HCT116 (cell line): ENCODE measurements at regions not wholly inside any gene's neighbourhood (a gene's known extent, or its start where the extent isn't known, plus 50 kb on each side); places are given as distances from the start of the nearest gene placed in this dataset.

ENCODE experiments used
- ATAC-seq: fragments of 200-7000 bp; cut with Tn5 transposase; 2 replicates; pipeline ENCODE4 v1.9.1; 2020; ENCODE audit warnings: mild to moderate bottlenecking, moderate library complexity
- BruUV-seq: library from RNA; stranded (reverse); fragments of 400-500 nt; replicated peaks from 2 replicates; lab custom pipeline; 2021; lab: Mats Ljungman, UMichigan
- CTCF ChIA-PET: fragments of 300-600 bp; sonication (Branson Sonifier 250); formaldehyde crosslinking; loops from one replicate; lab custom pipeline; 2021; ENCODE audit warnings: antibody characterized with exemption; lab: Charles Lee
- POLR2A ChIA-PET: fragments of 300-600, 350-600 bp; sonication (Branson Sonifier 250); formaldehyde crosslinking; loops from one replicate; lab custom pipeline; 2021; ENCODE audit warnings: antibody characterized with exemption; lab: Charles Lee
- RAD21 ChIA-PET, 2 experiments: fragments of 300-600 bp; sonication (Branson Sonifier 250); formaldehyde crosslinking; loops; one replicate each; lab custom pipeline; 2023; ENCODE audit warnings: low total read pairs in 2 of 2; ENCODE audit not compliant: uncharacterized antibody in 2 of 2, unreplicated experiment in 2 of 2, low non-redundant PET in 1 of 2; lab: Charles Lee
- DNase-seq: peaks from one replicate; pipeline ENCODE4 v3.0.0-alpha.2; 2010; ENCODE audit warnings: low read depth, low spot score
- H2AFZ ChIP-seq: fragments of 200-600 bp; shearing (Covaris generic), sonication (generic); 2 replicates; pipeline ENCODE4 v1.6.1; 2017; ENCODE audit warnings: low read depth, mixed run types, mixed read lengths, antibody characterized with exemption, low read length; ENCODE audit not compliant: poor library complexity, severe bottlenecking
- H3K27ac ChIP-seq: 2 replicates; pipeline ENCODE4 v1.5.1; 2012; ENCODE audit warnings: low read depth, low read length
- H3K27me3 ChIP-seq: fragments of 200-600 bp; sonication (generic); 2 replicates; pipeline ENCODE4 v1.6.1; 2016; ENCODE audit warnings: mixed run types, low read length, mixed read lengths; ENCODE audit not compliant: insufficient read depth
- H3K36me3 ChIP-seq, 2 experiments: fragments of 200-500 bp in 1 of 2; fragments of 200-600 bp in 1 of 2; sonication (Bioruptor generic) in 1 of 2; sonication (generic) in 1 of 2; 2 replicates each; pipeline versions ENCODE4 v1.5.1 to v1.6.1; 2014 to 2016; ENCODE audit warnings: low read length in 2 of 2, inconsistent platforms in 1 of 2, mixed read lengths in 1 of 2, mixed run types in 1 of 2; ENCODE audit not compliant: insufficient read depth in 2 of 2, control insufficient read depth in 1 of 2
- H3K4me1 ChIP-seq, 2 experiments: fragments of 200-600 bp in 1 of 2; sonication (generic) in 1 of 2; 2 replicates each; pipeline versions ENCODE4 v1.5.1 to v1.6.1; 2012 to 2017; ENCODE audit warnings: low read length in 2 of 2, inconsistent platforms in 1 of 2, mild to moderate bottlenecking in 1 of 2, mixed read lengths in 1 of 2, mixed run types in 1 of 2, moderate library complexity in 1 of 2; ENCODE audit not compliant: insufficient read depth in 2 of 2, control insufficient read depth in 1 of 2
- H3K4me2 ChIP-seq: fragments of 200-600 bp; sonication (generic); 2 replicates; pipeline ENCODE4 v1.6.1; 2017; ENCODE audit warnings: mixed run types, low read length, mixed read lengths
- H3K4me3 ChIP-seq, 2 experiments: fragments of 200-600 bp in 1 of 2; sonication (generic) in 1 of 2; replicated peaks in 1 of 2; 2 replicates each; pipeline ENCODE4 v1.5.1; 2011 to 2016; ENCODE audit warnings: low read length in 2 of 2, control low read depth in 1 of 2, low read depth in 1 of 2, mild to moderate bottlenecking in 1 of 2, mixed read lengths in 1 of 2, mixed run types in 1 of 2
- H3K79me2 ChIP-seq: fragments of 200-600 bp; sonication (generic); 2 replicates; pipeline ENCODE4 v1.6.1; 2017; ENCODE audit warnings: mild to moderate bottlenecking, mixed run types, low read length, moderate library complexity, mixed read lengths; ENCODE audit not compliant: insufficient read depth
- H3K9ac ChIP-seq: fragments of 200-600 bp; sonication (generic); 2 replicates; pipeline ENCODE4 v1.6.1; 2016; ENCODE audit warnings: low read length, mixed read lengths
- H3K9me2 ChIP-seq: fragments of 200-600 bp; sonication (generic), shearing (Covaris generic); 2 replicates; pipeline ENCODE4 v1.6.1; 2017; ENCODE audit warnings: mixed run types, mild to moderate bottlenecking, moderate library complexity; ENCODE audit not compliant: insufficient read depth
- H3K9me3 ChIP-seq, 2 experiments: fragments of 200-500 bp in 1 of 2; fragments of 200-600 bp in 1 of 2; sonication (Bioruptor generic) in 1 of 2; sonication (generic) in 1 of 2; 2 replicates each; pipeline ENCODE4 v1.6.1; 2014 to 2017; ENCODE audit warnings: low read length in 2 of 2, mixed read lengths in 2 of 2, inconsistent platforms in 1 of 2, low read depth in 1 of 2, mild to moderate bottlenecking in 1 of 2, mixed run types in 1 of 2, moderate library complexity in 1 of 2; ENCODE audit not compliant: control insufficient read depth in 1 of 2, insufficient read depth in 1 of 2
- H4K20me1 ChIP-seq: fragments of 200-600 bp; sonication (generic), shearing (Covaris generic); 2 replicates; pipeline ENCODE4 v1.6.1; 2017; ENCODE audit warnings: mixed run types, mild to moderate bottlenecking, moderate library complexity; ENCODE audit not compliant: insufficient read depth
- CEBPB ChIP-seq: IDR thresholded peaks from 2 replicates; pipeline ENCODE4 v1.6.1; 2012; ENCODE audit warnings: low read depth
- EGR1 ChIP-seq: IDR thresholded peaks from 2 replicates; pipeline ENCODE4 v1.6.1; 2012; ENCODE audit warnings: low read depth
- ELF1 ChIP-seq: IDR thresholded peaks from 2 replicates; pipeline ENCODE4 v1.6.1; 2012; ENCODE audit warnings: low read depth, borderline replicate concordance
- EZH2 ChIP-seq: fragments of 200-600 bp; sonication (generic); IDR thresholded peaks from 2 replicates; pipeline ENCODE4 v1.6.1; 2017; ENCODE audit warnings: antibody characterized with exemption, mixed run types
- FOSL1 ChIP-seq: IDR thresholded peaks from 2 replicates; pipeline ENCODE4 v1.6.1; 2012; ENCODE audit warnings: low read depth
- POLR2AphosphoS5 ChIP-seq: IDR thresholded peaks from 2 replicates; pipeline ENCODE4 v1.6.1; 2011; ENCODE audit warnings: mild to moderate bottlenecking, low read depth, low read length, moderate library complexity
- SP1 ChIP-seq: IDR thresholded peaks from 2 replicates; pipeline ENCODE4 v1.6.1; 2012; ENCODE audit warnings: low read depth
- YY1 ChIP-seq: IDR thresholded peaks from 2 replicates; pipeline ENCODE4 v1.6.1; 2011; ENCODE audit warnings: low read length, low read depth, moderate library complexity, mild to moderate bottlenecking; ENCODE audit not compliant: insufficient replicate concordance; ENCODE audit errors: extremely low read depth
- ZBTB33 ChIP-seq: IDR thresholded peaks from 2 replicates; pipeline ENCODE4 v1.6.1; 2011; ENCODE audit warnings: mild to moderate bottlenecking, low read length, moderate library complexity; ENCODE audit not compliant: insufficient replicate concordance; ENCODE audit errors: extremely low read depth
- ZNF274 ChIP-seq: fragments of 200-500 bp; sonication (Bioruptor generic); IDR thresholded peaks from 2 replicates; pipeline ENCODE4 v1.6.1; 2014; ENCODE audit warnings: mild to moderate bottlenecking, low read depth, low read length, inconsistent platforms
- intact Hi-C: fragments of 100-400 bp; cut with micrococcal nuclease; formaldehyde crosslinking; loops from 2 replicates; pipeline ENCODE4 v1.10.0; 2022

GRCh38 chr3:81274671-81275070, 486.8 kb downstream of the GBE1 start:
- Histone ChIP-seq H3K9ac (no peak overlapping the region), H3K27ac (no peak overlapping the region), H3K36me3 (no peaks in the 10 kb centered on the region), H3K4me1 (no peaks in the 10 kb centered on the region), H3K9me3 (no peaks in the 10 kb centered on the region; a peak in 1 of 4 replicates), H4K20me1 (no peaks in the 10 kb centered on the region), H3K79me2 (no peaks in the 10 kb centered on the region), H3K4me3 (no peak overlapping the region), H3K27me3 (no peaks in the 10 kb centered on the region), H2AFZ (no peak overlapping the region), H3K9me2 (no peaks in the 10 kb centered on the region), H3K4me2 (no peak overlapping the region)
- intact Hi-C loops = no loop called here
- BruUV-seq = no TSS peak
- CTCF ChIA-PET = interaction anchor here (0.7 kb wide), 1 partner anchor 27 kb away, joined by 3 read pairs; no protein-coding TSS in a partner anchor
- DNase-seq (no peak), ATAC-seq (no peak)
- RAD21 ChIA-PET = no interaction called here
- TF ChIP-seq SP1 (no peak), ZNF274 (no peak), YY1 (no peak), EZH2 (no peak), FOSL1 (no peak), ELF1 (no peak), CEBPB (no peak), POLR2AphosphoS5 (no peak), EGR1 (no peak), ZBTB33 (no peak)
- POLR2A ChIA-PET = no interaction called here
